Keratinocyte (primary cell): ENCODE measurements at regions not wholly inside any gene's neighbourhood (a gene's known extent, or its start where the extent isn't known, plus 50 kb on each side); places are given as distances from the start of the nearest gene placed in this dataset.

Experiments
- DNase-seq: peaks from one replicate; pipeline ENCODE4 v3.0.0-alpha.2; 2011; ENCODE audit warnings: low read depth, missing footprints, low spot score
- FAIRE-seq: peaks from 2 replicates; lab custom pipeline; 2011; peaks lifted over from hg19 to GRCh38; lab: Jason Lieb, UNC
- H2AFZ ChIP-seq: 2 replicates; pipeline ENCODE4 v1.6.0; 2012; ENCODE audit warnings: low read length, control low read depth, inconsistent platforms; ENCODE audit not compliant: control insufficient read depth
- H3K27ac ChIP-seq: 2 replicates; pipeline ENCODE4 v1.5.1; 2011; ENCODE audit warnings: low read length; ENCODE audit not compliant: control insufficient read depth, insufficient read depth
- H3K27me3 ChIP-seq: 3 replicates; pipeline ENCODE4 v1.6.0; 2011; ENCODE audit warnings: low read length; ENCODE audit not compliant: control insufficient read depth, insufficient read depth; ENCODE audit errors: extremely low read depth
- H3K36me3 ChIP-seq, 2 experiments: 2 replicates in 1 of 2; 3 replicates in 1 of 2; pipeline ENCODE4 v1.5.1; 2011; ENCODE audit warnings: low read length in 2 of 2, mild to moderate bottlenecking in 1 of 2; ENCODE audit not compliant: control insufficient read depth in 2 of 2, insufficient read depth in 2 of 2; ENCODE audit errors: extremely low read depth in 1 of 2
- H3K4me1 ChIP-seq: 3 replicates; pipeline ENCODE4 v1.5.1; 2011; ENCODE audit warnings: low read length; ENCODE audit not compliant: control insufficient read depth, insufficient read depth; ENCODE audit errors: extremely low read depth
- H3K4me2 ChIP-seq: 3 replicates; pipeline ENCODE4 v1.6.0; 2011; ENCODE audit warnings: low read depth, low read length; ENCODE audit not compliant: control insufficient read depth, insufficient read depth; ENCODE audit errors: extremely low read depth
- H3K4me3 ChIP-seq, 3 experiments: fragments of 200-600 bp in 1 of 3; sonication (generic) in 1 of 3; 2 replicates in 2 of 3; 3 replicates in 1 of 3; pipeline ENCODE4 v1.5.1; 2011 to 2016; ENCODE audit warnings: low read length in 3 of 3, mild to moderate bottlenecking in 3 of 3, control low read depth in 2 of 3, inconsistent platforms in 1 of 3, low read depth in 1 of 3, mixed read lengths in 1 of 3, mixed run types in 1 of 3, moderate library complexity in 1 of 3; ENCODE audit not compliant: control insufficient read depth in 2 of 3, insufficient read depth in 2 of 3; ENCODE audit errors: extremely low read depth in 1 of 3
- H3K79me2 ChIP-seq: 2 replicates; pipeline ENCODE4 v1.6.0; 2012; ENCODE audit warnings: low read length; ENCODE audit not compliant: control insufficient read depth, insufficient read depth
- H3K9ac ChIP-seq: 3 replicates; pipeline ENCODE4 v1.6.0; 2011; ENCODE audit warnings: low read length; ENCODE audit not compliant: control insufficient read depth, insufficient read depth; ENCODE audit errors: extremely low read depth
- H3K9me1 ChIP-seq: 3 replicates; pipeline ENCODE4 v1.6.0; 2011; ENCODE audit warnings: low read length; ENCODE audit not compliant: control insufficient read depth, insufficient read depth; ENCODE audit errors: extremely low read depth
- H3K9me3 ChIP-seq: 2 replicates; pipeline ENCODE4 v1.5.1; 2012; ENCODE audit warnings: low read depth, low read length; ENCODE audit not compliant: control insufficient read depth
- H4K20me1 ChIP-seq: 3 replicates; pipeline ENCODE4 v1.6.0; 2011; ENCODE audit warnings: low read length; ENCODE audit not compliant: control insufficient read depth, insufficient read depth; ENCODE audit errors: extremely low read depth
- EZH2 ChIP-seq: IDR thresholded peaks from one replicate; pipeline ENCODE4 v1.6.1; 2012; ENCODE audit warnings: inconsistent platforms, mild to moderate bottlenecking, low read length, moderate library complexity
- dilution Hi-C: fragments of 300-500 bp; cut with MboI; formaldehyde crosslinking; loops from one replicate; pipeline ENCODE4 v1.7.0; 2020; ENCODE audit warnings: low sequenced_read_pairs; ENCODE audit not compliant: extremely low pct_ligation_motif_present
- TF ChIP-seq, protein P1 (sequence below), 3 experiments: IDR thresholded peaks in 1 of 3; conservative IDR thresholded peaks in 1 of 3; optimal IDR thresholded peaks in 1 of 3; 2 replicates in 2 of 3; 3 replicates in 1 of 3; pipeline versions ENCODE3 to v1.5.1; 2011; ENCODE audit warnings: low read length in 3 of 3, mild to moderate bottlenecking in 3 of 3, moderate library complexity in 2 of 3, control low read depth in 1 of 3, inconsistent platforms in 1 of 3; ENCODE audit not compliant: insufficient read depth in 2 of 3; ENCODE audit errors: extremely low read depth in 1 of 3

DNA sequence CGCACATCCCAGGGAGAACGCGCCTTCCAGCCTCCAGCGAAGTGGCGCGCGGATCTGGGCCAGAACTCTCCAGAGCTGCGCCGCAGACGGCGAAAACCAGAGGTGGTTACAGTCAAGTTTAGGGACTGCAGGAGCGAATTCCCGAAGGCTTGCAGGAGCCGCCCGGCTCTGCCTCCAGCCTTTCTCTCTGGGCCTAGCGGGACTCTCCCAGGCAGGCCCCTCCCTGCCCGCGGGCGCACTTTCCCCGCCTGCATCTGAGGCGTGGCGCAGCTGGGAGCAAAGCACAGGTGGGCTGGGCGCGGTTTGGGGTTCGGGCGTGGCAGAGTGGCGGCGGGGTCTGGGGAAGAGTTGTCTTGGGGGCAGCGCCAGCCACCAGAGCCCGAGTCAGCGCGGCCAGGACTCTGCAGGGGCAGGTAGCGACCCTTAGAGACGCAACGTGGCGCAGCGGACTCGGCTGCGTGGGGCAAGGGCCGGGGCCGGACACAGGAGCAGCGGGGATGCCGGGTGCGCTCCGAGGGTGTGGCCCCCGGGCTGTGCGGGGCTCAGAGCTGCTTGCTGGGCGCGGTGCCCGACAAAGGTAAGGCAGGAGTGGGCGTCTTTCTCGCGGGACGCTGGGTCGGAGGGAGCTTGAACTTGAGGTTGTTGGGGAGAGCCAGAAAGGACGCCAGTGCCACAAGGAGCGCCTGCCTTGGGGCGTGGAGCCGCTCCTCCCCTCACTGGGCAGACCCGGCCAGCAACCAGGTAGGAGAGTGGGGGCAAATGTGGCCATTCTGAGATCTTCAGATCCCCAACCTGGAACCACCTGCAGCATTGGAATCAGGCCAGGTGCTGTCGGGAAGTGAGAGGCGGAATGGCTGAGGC, 1126.0 kb downstream of the AACS start:
- Histone ChIP-seq H3K36me3 (no peaks in the 10 kb centered on the region), H4K20me1 (no peaks in the 10 kb centered on the region), H3K9ac (no peak overlapping the region), H3K79me2 (no peaks in the 10 kb centered on the region), H2AFZ (no peak overlapping the region), H3K4me2 (no peak overlapping the region), H3K4me3 (no peak overlapping the region), H3K9me3 (no peaks in the 10 kb centered on the region), H3K9me1 (no peaks in the 10 kb centered on the region), H3K27ac (no peak overlapping the region), H3K27me3 (no peaks in the 10 kb centered on the region), H3K4me1 (no peaks in the 10 kb centered on the region)
- dilution Hi-C loops: no loop called here
- FAIRE-seq (no peak), DNase-seq (no peak)
- TF ChIP-seq, protein P1, sequence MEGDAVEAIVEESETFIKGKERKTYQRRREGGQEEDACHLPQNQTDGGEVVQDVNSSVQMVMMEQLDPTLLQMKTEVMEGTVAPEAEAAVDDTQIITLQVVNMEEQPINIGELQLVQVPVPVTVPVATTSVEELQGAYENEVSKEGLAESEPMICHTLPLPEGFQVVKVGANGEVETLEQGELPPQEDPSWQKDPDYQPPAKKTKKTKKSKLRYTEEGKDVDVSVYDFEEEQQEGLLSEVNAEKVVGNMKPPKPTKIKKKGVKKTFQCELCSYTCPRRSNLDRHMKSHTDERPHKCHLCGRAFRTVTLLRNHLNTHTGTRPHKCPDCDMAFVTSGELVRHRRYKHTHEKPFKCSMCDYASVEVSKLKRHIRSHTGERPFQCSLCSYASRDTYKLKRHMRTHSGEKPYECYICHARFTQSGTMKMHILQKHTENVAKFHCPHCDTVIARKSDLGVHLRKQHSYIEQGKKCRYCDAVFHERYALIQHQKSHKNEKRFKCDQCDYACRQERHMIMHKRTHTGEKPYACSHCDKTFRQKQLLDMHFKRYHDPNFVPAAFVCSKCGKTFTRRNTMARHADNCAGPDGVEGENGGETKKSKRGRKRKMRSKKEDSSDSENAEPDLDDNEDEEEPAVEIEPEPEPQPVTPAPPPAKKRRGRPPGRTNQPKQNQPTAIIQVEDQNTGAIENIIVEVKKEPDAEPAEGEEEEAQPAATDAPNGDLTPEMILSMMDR (optimal IDR thresholded peaks at IDR 0.05 in 1 of 3, IDR thresholded peaks at IDR 0.05 in 1 of 3, conservative IDR thresholded peaks at IDR 0.05 in 1 of 3; ENCODE audit: extremely low read depth in 1 of 3, insufficient read depth in 2 of 3, low read length in 3 of 3): no peak
- no peak for TF ChIP-seq EZH2

DNA sequence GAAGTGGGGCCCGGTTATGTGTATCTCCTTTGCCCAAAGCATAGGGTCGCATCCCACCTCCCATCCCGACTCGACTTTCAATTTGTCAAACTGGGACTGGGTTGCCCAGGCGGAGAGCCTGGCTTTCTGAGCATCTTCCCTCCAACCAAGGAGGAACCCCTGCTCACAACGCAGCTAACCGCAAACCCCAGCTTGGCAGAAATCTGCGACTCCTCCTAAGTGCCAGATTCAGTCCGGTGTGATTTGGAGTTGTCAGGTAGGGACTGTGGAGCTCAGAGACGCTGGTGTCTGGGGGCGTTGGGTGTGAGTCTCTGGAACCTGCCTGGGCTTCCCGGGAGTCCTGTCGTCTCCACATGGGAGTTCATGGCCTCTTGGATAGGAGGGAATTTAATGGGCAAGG, 1126.7 kb downstream of the AACS start:
- H3K4me3 ChIP-seq: no peak overlapping the region
- dilution Hi-C loops: no loop called here
- no peak overlapping the region for H3K9ac ChIP-seq
- no peaks in the 10 kb centered on the region for H3K4me1 ChIP-seq
- H2AFZ ChIP-seq: no peak overlapping the region
- H4K20me1 ChIP-seq: no peaks in the 10 kb centered on the region
- DNase-seq (no peak), FAIRE-seq (no peak)
- H3K9me3 ChIP-seq: no peaks in the 10 kb centered on the region
- no peaks in the 10 kb centered on the region for H3K9me1 ChIP-seq
- no peaks in the 10 kb centered on the region for H3K79me2 ChIP-seq
- H3K27me3 ChIP-seq: no peaks in the 10 kb centered on the region
- TF ChIP-seq EZH2: no peak
- TF ChIP-seq, protein P1 (optimal IDR thresholded peaks at IDR 0.05 in 1 of 3, IDR thresholded peaks at IDR 0.05 in 1 of 3, conservative IDR thresholded peaks at IDR 0.05 in 1 of 3; ENCODE audit: extremely low read depth in 1 of 3, insufficient read depth in 2 of 3, low read length in 3 of 3): no peak
- no peak overlapping the region for H3K4me2 ChIP-seq
- H3K27ac ChIP-seq: no peak overlapping the region
- no peaks in the 10 kb centered on the region for H3K36me3 ChIP-seq
